Liver (tissue), 8 donors: ENCODE measurements at regions not wholly inside any gene's neighbourhood (a gene's known extent, or its start where the extent isn't known, plus 50 kb on each side); places are given as distances from the start of the nearest gene placed in this dataset.

Experiments used
- DNase-seq: peaks from one replicate; pipeline ENCODE4 v3.0.0-alpha.2; 2017; ENCODE audit warnings: low spot score
- H3K27ac ChIP-seq, 2 donors: one replicate each; pipeline ENCODE4 v1.7.0; 2013; ENCODE audit warnings: inconsistent platforms in 2 of 2, low read length in 2 of 2, control low read depth in 1 of 2, low read depth in 1 of 2, mild to moderate bottlenecking in 1 of 2
- H3K27me3 ChIP-seq, 4 donors: one replicate each; pipeline versions ENCODE4 v1.6.1 to v1.7.0; 2013; ENCODE audit warnings: low read length in 3 of 4, inconsistent platforms in 1 of 4, mild to moderate bottlenecking in 1 of 4, moderate library complexity in 1 of 4; ENCODE audit not compliant: control insufficient read depth in 4 of 4, insufficient read depth in 4 of 4
- H3K36me3 ChIP-seq, 4 donors: one replicate each; pipeline versions ENCODE4 v1.6.1 to v1.7.0; 2013; ENCODE audit warnings: low read length in 3 of 4, mild to moderate bottlenecking in 3 of 4, low read depth in 1 of 4, moderate library complexity in 1 of 4; ENCODE audit not compliant: control insufficient read depth in 4 of 4, insufficient read depth in 3 of 4
- H3K4me1 ChIP-seq, 4 donors: one replicate each; pipeline versions ENCODE4 v1.6.1 to v1.7.0; 2013; ENCODE audit warnings: low read length in 3 of 4, mild to moderate bottlenecking in 3 of 4, moderate library complexity in 1 of 4; ENCODE audit not compliant: control insufficient read depth in 4 of 4, insufficient read depth in 4 of 4
- H3K4me3 ChIP-seq, 3 donors: one replicate each; pipeline versions ENCODE4 v1.6.1 to v1.7.0; 2013; ENCODE audit warnings: low read length in 3 of 3, control low read depth in 1 of 3, low read depth in 1 of 3, mild to moderate bottlenecking in 1 of 3
- H3K9ac ChIP-seq, 2 donors: one replicate each; pipeline ENCODE4 v1.7.0; 2013; ENCODE audit warnings: low read length in 2 of 2, mild to moderate bottlenecking in 2 of 2, moderate library complexity in 2 of 2, control low read depth in 1 of 2, low read depth in 1 of 2
- H3K9me3 ChIP-seq, 4 donors: one replicate each; pipeline versions ENCODE4 v1.6.1 to v1.7.0; 2013; ENCODE audit warnings: low read length in 3 of 4; ENCODE audit not compliant: control insufficient read depth in 4 of 4
- ATF3 ChIP-seq: IDR thresholded peaks from 2 replicates; pipeline ENCODE4 v1.6.1; 2016; ENCODE audit warnings: antibody characterized with exemption
- CTCF ChIP-seq: fragments of 150-350 bp; IDR thresholded peaks from 2 replicates; pipeline ENCODE4 v1.5.1; 2017; ENCODE audit warnings: improper control_type of control experiment, low read depth, low read length; ENCODE audit not compliant: missing input control
- EGR1 ChIP-seq, 2 donors: IDR thresholded peaks; 2 replicates each; pipeline ENCODE4 v1.6.1; 2016 to 2018; ENCODE audit warnings: antibody characterized with exemption in 2 of 2, low read depth in 2 of 2
- FOXA2 ChIP-seq: IDR thresholded peaks from 2 replicates; pipeline ENCODE4 v1.6.1; 2016; ENCODE audit warnings: antibody characterized with exemption
- GABPA ChIP-seq, 2 donors: IDR thresholded peaks in 1 of 2; conservative IDR thresholded peaks in 1 of 2; 2 replicates each; pipeline ENCODE4 v1.6.1; 2016; ENCODE audit warnings: antibody characterized with exemption in 2 of 2, mild to moderate bottlenecking in 1 of 2, moderate library complexity in 1 of 2
- HNF4A ChIP-seq, 2 donors: conservative IDR thresholded peaks; 2 replicates each; pipeline ENCODE4 v1.6.1; 2016; ENCODE audit warnings: antibody characterized with exemption in 2 of 2, mild to moderate bottlenecking in 2 of 2
- HNF4G ChIP-seq: IDR thresholded peaks from 2 replicates; pipeline ENCODE4 v1.6.1; 2016; ENCODE audit warnings: antibody characterized with exemption
- TAF1 ChIP-seq: conservative IDR thresholded peaks from 2 replicates; pipeline ENCODE4 v1.6.1; 2016; ENCODE audit warnings: antibody characterized with exemption, mild to moderate bottlenecking
- WGBS: extraction: QIAGEN DNeasy Blood & Tissue Kit; methylation state at CpG from one replicate; pipeline ENCODE4 v1.1.7; 2013; 5-methylcytosine and 5-hydroxymethylcytosine counted together
- TF ChIP-seq, protein P1 (sequence below): IDR thresholded peaks from 2 replicates; pipeline ENCODE4 v1.6.1; 2016; ENCODE audit warnings: antibody characterized with exemption, mild to moderate bottlenecking
- donor health status: healthy.
- donor health status: healthy.
- donor health status: healthy.
- donor health status: healthy.
- donor health status: healthy.

DNA sequence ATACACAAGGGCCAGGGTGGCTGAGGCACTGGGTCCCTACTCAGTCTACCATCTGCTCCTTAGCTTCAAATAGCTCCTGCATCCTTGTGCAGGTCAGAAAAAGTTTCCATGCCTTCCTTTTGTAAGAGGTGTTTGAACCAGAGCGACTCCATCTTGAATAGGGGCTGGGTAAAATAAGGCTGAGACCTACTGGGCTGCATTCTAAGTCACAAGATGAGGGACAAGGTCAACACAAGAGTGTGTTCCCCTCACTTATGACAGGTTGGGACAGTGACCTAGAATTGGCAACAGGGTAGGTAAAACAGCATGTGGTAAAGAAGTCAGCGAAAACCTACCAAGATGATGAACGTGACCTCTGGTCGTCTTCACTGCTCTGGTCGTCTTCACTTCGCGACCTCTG lies 120.5 kb downstream of the KCNK1 start:
- no peak overlapping the region for H3K4me3 ChIP-seq
- 75% methylated on average over 7 of the region's 7 CpGs for WGBS
- TF ChIP-seq, protein P1, sequence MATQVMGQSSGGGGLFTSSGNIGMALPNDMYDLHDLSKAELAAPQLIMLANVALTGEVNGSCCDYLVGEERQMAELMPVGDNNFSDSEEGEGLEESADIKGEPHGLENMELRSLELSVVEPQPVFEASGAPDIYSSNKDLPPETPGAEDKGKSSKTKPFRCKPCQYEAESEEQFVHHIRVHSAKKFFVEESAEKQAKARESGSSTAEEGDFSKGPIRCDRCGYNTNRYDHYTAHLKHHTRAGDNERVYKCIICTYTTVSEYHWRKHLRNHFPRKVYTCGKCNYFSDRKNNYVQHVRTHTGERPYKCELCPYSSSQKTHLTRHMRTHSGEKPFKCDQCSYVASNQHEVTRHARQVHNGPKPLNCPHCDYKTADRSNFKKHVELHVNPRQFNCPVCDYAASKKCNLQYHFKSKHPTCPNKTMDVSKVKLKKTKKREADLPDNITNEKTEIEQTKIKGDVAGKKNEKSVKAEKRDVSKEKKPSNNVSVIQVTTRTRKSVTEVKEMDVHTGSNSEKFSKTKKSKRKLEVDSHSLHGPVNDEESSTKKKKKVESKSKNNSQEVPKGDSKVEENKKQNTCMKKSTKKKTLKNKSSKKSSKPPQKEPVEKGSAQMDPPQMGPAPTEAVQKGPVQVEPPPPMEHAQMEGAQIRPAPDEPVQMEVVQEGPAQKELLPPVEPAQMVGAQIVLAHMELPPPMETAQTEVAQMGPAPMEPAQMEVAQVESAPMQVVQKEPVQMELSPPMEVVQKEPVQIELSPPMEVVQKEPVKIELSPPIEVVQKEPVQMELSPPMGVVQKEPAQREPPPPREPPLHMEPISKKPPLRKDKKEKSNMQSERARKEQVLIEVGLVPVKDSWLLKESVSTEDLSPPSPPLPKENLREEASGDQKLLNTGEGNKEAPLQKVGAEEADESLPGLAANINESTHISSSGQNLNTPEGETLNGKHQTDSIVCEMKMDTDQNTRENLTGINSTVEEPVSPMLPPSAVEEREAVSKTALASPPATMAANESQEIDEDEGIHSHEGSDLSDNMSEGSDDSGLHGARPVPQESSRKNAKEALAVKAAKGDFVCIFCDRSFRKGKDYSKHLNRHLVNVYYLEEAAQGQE: no peak
- no peak overlapping the region for H3K27ac ChIP-seq
- DNase-seq: no peak
- H3K9me3 ChIP-seq: no peaks in the 10 kb centered on the region
- no peaks in the 10 kb centered on the region for H3K4me1 ChIP-seq
- no peaks in the 10 kb centered on the region for H3K27me3 ChIP-seq
- no peaks in the 10 kb centered on the region for H3K36me3 ChIP-seq
- H3K9ac ChIP-seq: no peak overlapping the region

- TF ChIP-seq TAF1 (no peak), CTCF (no peak), HNF4G (no peak), ATF3 (no peak), EGR1 (IDR thresholded peaks at IDR 0.05; ENCODE audit: low read depth in 2 of 2) (no peak), HNF4A (conservative IDR thresholded peaks at IDR 0.05) (no peak), GABPA (IDR thresholded peaks at IDR 0.05 in 1 of 2, conservative IDR thresholded peaks at IDR 0.05 in 1 of 2) (no peak), FOXA2 (no peak)
- TF ChIP-seq, protein P1: no peak
- no peak for DNase-seq
- Histone ChIP-seq H3K36me3 (no peaks in the 10 kb centered on the region), H3K27me3 (no peaks in the 10 kb centered on the region), H3K4me3 (no peak overlapping the region), H3K27ac (no peak overlapping the region), H3K9ac (no peak overlapping the region), H3K9me3 (no peaks in the 10 kb centered on the region), H3K4me1 (no peaks in the 10 kb centered on the region)
- WGBS: 96% methylated on average over 1 of the region's 1 CpG
Measured at GRCh38 chr1:233735331-233735730, 121.4 kb downstream of the KCNK1 start.
